GM18505 (cell line): ENCODE measurements at regions not wholly inside any gene's neighbourhood (a gene's known extent, or its start where the extent isn't known, plus 50 kb on each side); places are given as distances from the start of the nearest gene placed in this dataset.

ENCODE experiments used
- ATAC-seq: cut with Tn5 transposase; IDR thresholded peaks from one replicate; pipeline ENCODE4 v1.9.1; 2021; ENCODE audit not compliant: unreplicated experiment
- POLR2A ChIP-seq: IDR thresholded peaks from 4 replicates; pipeline ENCODE4 v1.6.1; 2011; ENCODE audit warnings: borderline replicate concordance; ENCODE audit not compliant: insufficient read depth, insufficient read length; ENCODE audit errors: extremely low read depth

GRCh38 chr15:36406911-36407310 is 172.5 kb upstream of the CDIN1 start:
- ATAC-seq, result no peak
- no peak for TF ChIP-seq POLR2A

GRCh38 chr15:36407647-36408046 is 171.8 kb upstream of the CDIN1 start:
- TF ChIP-seq POLR2A, result no peak
- ATAC-seq, result no peak

- TF ChIP-seq POLR2A, result no peak
Measured at GRCh38 chr15:36409819-36410218, 169.6 kb upstream of the CDIN1 start.

GRCh38 chr15:36414670-36415069 is 164.8 kb upstream of the CDIN1 start:
- no peak for ATAC-seq
- TF ChIP-seq POLR2A, result no peak

More at GRCh38 chr15:36409819-36410218, 169.6 kb upstream of the CDIN1 start:
- ATAC-seq, result no peak

- no peak for ATAC-seq
- TF ChIP-seq POLR2A, result no peak
Measured at GRCh38 chr15:36415643-36416042, 163.8 kb upstream of the CDIN1 start.

GRCh38 chr15:36422631-36423030 is 156.8 kb upstream of the CDIN1 start:
- no peak for ATAC-seq
- TF ChIP-seq POLR2A, result no peak

GRCh38 chr15:36426691-36427090 is 152.7 kb upstream of the CDIN1 start:
- TF ChIP-seq POLR2A, result no peak
- no peak for ATAC-seq

- no peak for ATAC-seq
- no peak for TF ChIP-seq POLR2A
Measured at GRCh38 chr15:36428102-36428845, 151.2 kb upstream of the CDIN1 start.

GRCh38 chr15:36429707-36430106 is 149.7 kb upstream of the CDIN1 start:
- ATAC-seq, result no peak
- no peak for TF ChIP-seq POLR2A

- no peak for TF ChIP-seq POLR2A
- no peak for ATAC-seq
Measured at GRCh38 chr15:36430280-36430679, 149.1 kb upstream of the CDIN1 start.

GRCh38 chr15:36430726-36431265 is 148.6 kb upstream of the CDIN1 start:
- no peak for ATAC-seq
- no peak for TF ChIP-seq POLR2A

- no peak for TF ChIP-seq POLR2A
- no peak for ATAC-seq
Measured at GRCh38 chr15:36432161-36432560, 147.3 kb upstream of the CDIN1 start.

- no peak for TF ChIP-seq POLR2A
- ATAC-seq, result no peak
Measured at GRCh38 chr15:36434177-36434576, 145.2 kb upstream of the CDIN1 start.

GRCh38 chr15:36438499-36438898 is 140.9 kb upstream of the CDIN1 start:
- ATAC-seq, result no peak
- no peak for TF ChIP-seq POLR2A
